GM12864 (cell line): ENCODE measurements at regions not wholly inside any gene's neighbourhood (a gene's known extent, or its start where the extent isn't known, plus 50 kb on each side); places are given as distances from the start of the nearest gene placed in this dataset.
"Not testable (repeated sequence)": the region's sequence is repeated elsewhere in the genome, so short reads cannot be mapped to it uniquely, and the experiment has no call there.

Experiments used
- DNase-seq: peaks from one replicate; pipeline ENCODE4 v3.0.0-alpha.2; 2011; ENCODE audit warnings: low read depth
- H3K4me3 ChIP-seq: 2 replicates; pipeline ENCODE4 v1.5.1; 2011; ENCODE audit warnings: mild to moderate bottlenecking, low read depth, low read length, control low read depth
- TF ChIP-seq, protein P1 (sequence below): IDR thresholded peaks from 2 replicates; pipeline ENCODE4 v1.5.1; 2011; ENCODE audit warnings: low read depth, mild to moderate bottlenecking, moderate library complexity, low read length, control low read depth, inconsistent platforms; ENCODE audit errors: missing control alignments

DNA sequence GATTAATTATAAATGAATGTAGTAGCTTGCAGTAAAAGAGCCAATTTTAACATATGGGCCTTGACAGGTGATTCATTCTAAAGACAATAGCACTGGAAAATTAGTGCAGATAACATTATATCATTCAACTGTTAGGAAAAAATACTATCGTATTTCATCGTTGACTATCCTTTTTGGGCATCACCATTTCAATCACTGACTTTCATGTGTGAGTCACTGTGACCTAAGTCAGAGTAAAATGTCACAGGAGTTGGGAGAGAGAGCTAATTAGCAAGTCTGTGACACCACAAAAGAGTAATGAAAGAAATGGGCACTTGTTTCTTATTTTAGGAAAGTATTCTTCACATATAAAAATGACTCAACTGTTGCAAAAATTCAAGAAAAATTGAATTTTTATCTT, 253.8 kb upstream of the CNTN5 start:
- TF ChIP-seq, protein P1, sequence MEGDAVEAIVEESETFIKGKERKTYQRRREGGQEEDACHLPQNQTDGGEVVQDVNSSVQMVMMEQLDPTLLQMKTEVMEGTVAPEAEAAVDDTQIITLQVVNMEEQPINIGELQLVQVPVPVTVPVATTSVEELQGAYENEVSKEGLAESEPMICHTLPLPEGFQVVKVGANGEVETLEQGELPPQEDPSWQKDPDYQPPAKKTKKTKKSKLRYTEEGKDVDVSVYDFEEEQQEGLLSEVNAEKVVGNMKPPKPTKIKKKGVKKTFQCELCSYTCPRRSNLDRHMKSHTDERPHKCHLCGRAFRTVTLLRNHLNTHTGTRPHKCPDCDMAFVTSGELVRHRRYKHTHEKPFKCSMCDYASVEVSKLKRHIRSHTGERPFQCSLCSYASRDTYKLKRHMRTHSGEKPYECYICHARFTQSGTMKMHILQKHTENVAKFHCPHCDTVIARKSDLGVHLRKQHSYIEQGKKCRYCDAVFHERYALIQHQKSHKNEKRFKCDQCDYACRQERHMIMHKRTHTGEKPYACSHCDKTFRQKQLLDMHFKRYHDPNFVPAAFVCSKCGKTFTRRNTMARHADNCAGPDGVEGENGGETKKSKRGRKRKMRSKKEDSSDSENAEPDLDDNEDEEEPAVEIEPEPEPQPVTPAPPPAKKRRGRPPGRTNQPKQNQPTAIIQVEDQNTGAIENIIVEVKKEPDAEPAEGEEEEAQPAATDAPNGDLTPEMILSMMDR, result no peak
- H3K4me3 ChIP-seq, result no peak overlapping the region
- no peak for DNase-seq

DNA sequence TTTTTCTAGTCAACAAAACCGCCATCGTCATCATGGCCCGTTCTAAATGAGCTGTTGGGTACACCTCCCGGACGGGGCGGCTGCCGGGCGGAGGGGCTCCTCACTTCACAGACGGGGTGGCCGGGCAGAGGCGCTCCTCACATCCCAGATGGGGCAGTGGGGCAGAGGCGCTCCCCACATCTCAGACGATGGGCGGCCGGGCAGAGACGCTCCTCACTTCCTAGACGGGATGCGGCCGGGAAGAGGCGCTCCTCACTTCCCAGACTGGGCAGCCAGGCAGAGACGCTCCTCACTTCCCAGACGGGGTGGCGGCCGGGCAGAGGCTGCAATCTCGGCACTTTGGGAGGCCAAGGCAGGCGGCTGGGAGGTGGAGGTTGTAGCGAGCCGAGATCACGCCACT, 250.7 kb upstream of the CNTN5 start:
- H3K4me3 ChIP-seq, DNase-seq: not testable (repeated sequence)

DNA sequence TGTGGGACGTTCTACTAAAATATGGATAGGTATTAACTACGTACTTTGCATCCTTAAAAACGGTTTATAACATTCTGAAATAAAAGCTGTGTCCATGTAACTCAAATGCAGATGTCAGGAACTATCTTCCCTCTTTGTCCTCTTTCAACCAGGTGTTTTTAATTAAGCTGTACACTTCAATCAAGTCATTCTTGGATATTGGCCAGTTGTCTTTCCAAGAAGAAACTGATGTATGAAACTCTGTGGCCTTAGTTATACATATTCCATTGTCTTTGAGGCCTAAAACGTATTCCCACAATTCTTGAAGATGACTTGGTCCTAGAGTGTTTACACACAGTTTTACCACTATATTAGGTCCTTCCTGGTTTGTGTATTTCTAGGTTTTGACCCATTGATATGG, 249.0 kb upstream of the CNTN5 start:
- TF ChIP-seq, protein P1, result no peak
- no peak for DNase-seq
- H3K4me3 ChIP-seq, result no peak overlapping the region

DNA sequence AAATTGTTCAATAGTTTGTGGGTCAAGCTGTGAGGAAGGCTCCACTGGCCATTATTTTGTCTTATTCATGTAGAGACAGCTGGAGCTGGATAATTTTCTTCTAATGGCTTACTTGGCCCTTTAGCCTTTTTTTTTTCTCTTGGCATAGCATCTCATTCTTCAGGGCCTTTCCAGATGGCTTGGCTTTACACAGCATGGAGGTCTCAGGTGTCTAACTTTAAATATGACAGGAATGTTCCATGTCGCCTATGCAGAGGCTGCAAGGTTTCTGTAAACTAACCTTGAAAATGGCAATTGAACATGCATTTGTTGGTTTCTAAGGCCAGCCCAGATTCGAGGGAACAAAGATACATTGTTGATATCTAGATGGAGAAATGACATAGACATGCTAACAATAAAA, 247.9 kb upstream of the CNTN5 start:
- DNase-seq, result no peak
- TF ChIP-seq, protein P1, result no peak
- H3K4me3 ChIP-seq, result no peak overlapping the region

DNA sequence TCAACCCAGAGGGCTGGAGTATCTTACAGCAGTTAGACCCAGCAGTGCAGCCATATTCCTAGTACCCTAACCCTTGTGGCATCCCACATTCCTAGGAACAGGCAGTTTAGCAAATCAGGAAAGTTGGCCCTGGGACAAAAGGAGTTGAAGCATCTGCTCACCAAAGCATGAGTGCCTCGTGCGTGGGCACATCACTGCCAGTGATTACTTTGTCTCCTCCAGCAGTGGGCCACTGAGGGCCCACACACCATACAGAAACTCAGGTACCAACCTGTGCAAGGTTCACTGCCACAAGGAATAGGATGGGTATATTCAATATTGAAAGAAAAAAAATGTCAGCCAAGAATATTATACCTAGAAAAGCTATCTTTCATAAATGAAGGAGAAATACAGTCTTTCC, 227.5 kb upstream of the CNTN5 start:
- TF ChIP-seq, protein P1, result no peak
- H3K4me3 ChIP-seq, result no peak overlapping the region
- no peak for DNase-seq

DNA sequence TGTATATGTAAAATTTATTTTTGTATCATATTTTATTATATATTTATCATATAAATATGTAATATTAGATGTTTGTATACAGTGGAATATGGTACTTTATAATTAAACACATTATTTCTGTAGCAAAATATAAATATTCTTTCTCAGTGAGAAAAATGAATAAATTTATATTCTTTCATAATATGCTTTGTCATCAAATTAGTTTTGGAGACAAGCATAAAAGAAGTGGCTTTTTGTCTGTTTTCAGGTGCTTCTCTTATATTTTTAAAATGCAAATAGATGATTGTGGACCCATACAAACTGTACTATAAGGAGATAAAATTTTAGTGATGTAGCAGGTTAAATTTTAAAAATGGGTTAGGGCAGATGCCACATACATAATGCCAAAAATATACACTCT, 222.4 kb upstream of the CNTN5 start:
- TF ChIP-seq, protein P1, result no peak
- no peak overlapping the region for H3K4me3 ChIP-seq
- DNase-seq, result no peak

DNA sequence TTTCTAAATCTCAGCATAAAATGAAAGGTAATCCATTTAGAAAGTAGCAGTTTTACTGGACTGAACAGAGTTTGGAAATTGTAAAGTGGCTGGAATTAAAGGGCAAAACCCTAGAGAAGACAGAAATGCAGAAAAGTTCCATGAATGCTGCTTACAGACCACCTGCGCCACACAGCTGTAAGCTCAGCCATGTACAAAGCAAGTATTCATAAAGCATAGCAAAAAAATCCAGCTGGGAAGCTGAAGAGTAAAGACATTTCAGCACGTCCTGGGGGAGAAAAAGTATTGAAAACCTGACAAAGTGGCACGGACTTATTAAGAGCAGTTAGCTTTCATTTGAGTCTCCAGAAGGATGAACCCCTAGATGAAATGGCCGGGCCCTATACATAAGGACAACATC, 220.1 kb upstream of the CNTN5 start:
- DNase-seq, result no peak
- TF ChIP-seq, protein P1, result no peak
- no peak overlapping the region for H3K4me3 ChIP-seq

DNA sequence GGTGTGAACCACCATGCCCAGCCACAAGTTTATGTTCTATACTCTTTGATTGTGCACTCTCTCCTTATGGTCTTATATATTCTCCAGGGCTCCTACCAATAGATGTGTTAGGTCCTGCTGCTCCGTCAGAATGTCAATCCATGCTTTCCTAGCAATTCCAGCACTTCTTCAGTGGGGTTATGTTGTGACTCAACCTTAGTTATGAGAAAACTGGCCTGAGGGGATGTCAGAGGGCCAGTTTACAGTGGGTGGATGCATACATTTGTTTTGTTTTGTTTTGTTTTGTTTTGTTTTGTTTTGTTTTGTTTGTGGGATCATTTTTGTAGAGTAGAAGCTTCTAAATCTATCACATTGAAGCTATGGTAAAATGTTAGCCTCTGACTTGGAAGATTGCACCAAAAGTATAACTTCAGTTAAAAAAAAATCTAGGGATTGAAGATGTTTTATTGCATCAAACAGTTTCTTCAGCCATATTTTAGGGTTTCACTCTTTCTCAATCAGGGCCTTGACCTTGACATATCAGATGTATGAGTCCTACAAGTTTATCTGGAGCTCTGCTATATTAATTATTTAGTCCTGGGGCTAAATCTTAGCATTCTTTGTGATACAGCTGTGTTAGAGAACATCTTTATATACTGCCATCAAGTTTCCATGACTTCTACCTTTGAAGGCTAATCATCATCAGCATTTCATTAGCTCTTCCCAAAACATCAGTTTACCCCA, 191.6 kb upstream of the CNTN5 start:
- TF ChIP-seq, protein P1, result no peak
- no peak overlapping the region for H3K4me3 ChIP-seq
- no peak for DNase-seq
